Neural progenitor cell (in vitro differentiated cells): ENCODE measurements at regions not wholly inside any gene's neighbourhood (a gene's known extent, or its start where the extent isn't known, plus 50 kb on each side); places are given as distances from the start of the nearest gene placed in this dataset.

ENCODE experiments used
- DNase-seq: peaks from one replicate; pipeline ENCODE4 v3.0.0-alpha.2; 2016; ENCODE audit warnings: low spot score
- H2AFZ ChIP-seq: fragments of 200-600 bp; sonication (generic); replicated peaks from 2 replicates; pipeline ENCODE4 v1.6.1; 2016; ENCODE audit warnings: antibody characterized with exemption
- H3F3A ChIP-seq: fragments of 200-600 bp; sonication (generic); 2 replicates; pipeline ENCODE4 v1.6.1; 2016; ENCODE audit warnings: antibody characterized with exemption, low read depth
- H3K27ac ChIP-seq: fragments of 200-600 bp; sonication (generic); 2 replicates; pipeline ENCODE4 v1.5.1; 2016; ENCODE audit warnings: mild to moderate bottlenecking
- H3K27me3 ChIP-seq: fragments of 200-600 bp; sonication (generic); 2 replicates; pipeline ENCODE4 v1.6.1; 2016; ENCODE audit warnings: mild to moderate bottlenecking, moderate library complexity
- H3K36me3 ChIP-seq: fragments of 200-600 bp; sonication (generic); 2 replicates; pipeline ENCODE4 v1.5.1; 2016
- H3K4me1 ChIP-seq: fragments of 200-600 bp; sonication (generic); 2 replicates; pipeline ENCODE4 v1.6.1; 2016; ENCODE audit warnings: mixed run types
- H3K4me2 ChIP-seq: fragments of 200-600 bp; sonication (generic); 2 replicates; pipeline ENCODE4 v1.6.1; 2016
- H3K4me3 ChIP-seq: fragments of 200-600 bp; sonication (generic); 2 replicates; pipeline ENCODE4 v1.5.1; 2016
- H3K79me2 ChIP-seq: fragments of 200-600 bp; sonication (generic); 2 replicates; pipeline ENCODE4 v1.6.1; 2016; ENCODE audit warnings: low read depth
- H3K9ac ChIP-seq: fragments of 200-600 bp; sonication (generic); 2 replicates; pipeline ENCODE4 v1.6.1; 2016
- H3K9me3 ChIP-seq: fragments of 200-600 bp; sonication (generic); 2 replicates; pipeline ENCODE4 v1.5.1; 2016; ENCODE audit warnings: low read depth
- H4K20me1 ChIP-seq: fragments of 200-600 bp; sonication (generic); 2 replicates; pipeline ENCODE4 v1.6.1; 2016; ENCODE audit warnings: low read depth
- H3K27ac Mint-ChIP-seq: 3 replicates; pipeline ENCODE4 v1.8.0; 2021; ENCODE audit warnings: mixed read lengths
- H3K27me3 Mint-ChIP-seq: 2 replicates; pipeline ENCODE4 v1.8.0; 2022; ENCODE audit warnings: low read depth, mild to moderate bottlenecking, inconsistent platforms, moderate library complexity, mixed read lengths; ENCODE audit not compliant: insufficient read depth
- H3K36me3 Mint-ChIP-seq: 3 replicates; pipeline ENCODE4 v1.8.0; 2021; ENCODE audit warnings: mixed read lengths
- H3K4me1 Mint-ChIP-seq: 3 replicates; pipeline ENCODE4 v1.8.0; 2021; ENCODE audit warnings: mixed read lengths
- H3K4me3 Mint-ChIP-seq: 3 replicates; pipeline ENCODE4 v1.8.0; 2021; ENCODE audit warnings: mild to moderate bottlenecking, moderate library complexity, mixed read lengths
- H3K9me3 Mint-ChIP-seq: 3 replicates; pipeline ENCODE4 v1.8.0; 2020; ENCODE audit warnings: mixed read lengths
- CTCF ChIP-seq: fragments of 200-600 bp; sonication (generic); IDR thresholded peaks from 2 replicates; pipeline ENCODE4 v1.5.1; 2017; ENCODE audit warnings: antibody characterized with exemption, mild to moderate bottlenecking
- EZH2 ChIP-seq: fragments of 200-600 bp; sonication (generic); IDR thresholded peaks from 2 replicates; pipeline ENCODE4 v1.6.1; 2017; ENCODE audit warnings: antibody characterized with exemption, mild to moderate bottlenecking, moderate library complexity
- EZH2phosphoT487 ChIP-seq: fragments of 200-600 bp; sonication (generic); IDR thresholded peaks from 2 replicates; pipeline ENCODE4 v1.6.1; 2017; ENCODE audit warnings: antibody characterized with exemption

- H3K27ac ChIP-seq: no peak overlapping the region
- peaks cover 48% of the 10 kb centered on the region for H3K36me3 Mint-ChIP-seq
- no peaks in the 10 kb centered on the region for H3K27me3 ChIP-seq
- no peaks in the 10 kb centered on the region for H3K27me3 Mint-ChIP-seq
- H3K4me1 Mint-ChIP-seq: peaks cover 16% of the 10 kb centered on the region
- H3K27ac Mint-ChIP-seq: no peak overlapping the region
- no peak overlapping the region for H3K4me2 ChIP-seq
- no peaks in the 10 kb centered on the region for H3K36me3 ChIP-seq
- H3K4me1 ChIP-seq: peaks cover 20% of the 10 kb centered on the region
- DNase-seq: no peak
- peaks cover 9% of the 10 kb centered on the region for H4K20me1 ChIP-seq
- H3K9ac ChIP-seq: no peak overlapping the region
- no peaks in the 10 kb centered on the region for H3K9me3 ChIP-seq
- peaks cover 100% of the 10 kb centered on the region for H3K79me2 ChIP-seq
- H3K4me3 Mint-ChIP-seq: no peak overlapping the region
- no peak overlapping the region for H2AFZ ChIP-seq
- no peak for TF ChIP-seq EZH2
- TF ChIP-seq CTCF: no peak
- no peak for TF ChIP-seq EZH2phosphoT487
- H3K9me3 Mint-ChIP-seq: peaks cover 33% of the 10 kb centered on the region
- no peak overlapping the region for H3K4me3 ChIP-seq
- no peaks in the 10 kb centered on the region for H3F3A ChIP-seq
Observed at GRCh38 chr14:71328954-71329353, 421.7 kb downstream of the PCNX1 start.

- no peak overlapping the region for H3K27ac ChIP-seq
- no peaks in the 10 kb centered on the region for H3K36me3 ChIP-seq
- no peak for DNase-seq
- H2AFZ ChIP-seq: no peak overlapping the region
- Mint-ChIP-seq H3K9me3 (peaks cover 33% of the 10 kb centered on the region), H3K27me3 (no peaks in the 10 kb centered on the region), H3K4me3 (no peak overlapping the region), H3K4me1 (no peaks in the 10 kb centered on the region), H3K27ac (no peak overlapping the region), H3K36me3 (peaks cover 46% of the 10 kb centered on the region)
- no peak overlapping the region for H3K4me3 ChIP-seq
- no peaks in the 10 kb centered on the region for H3K4me1 ChIP-seq
- H3K79me2 ChIP-seq: peaks cover 98% of the 10 kb centered on the region
- no peaks in the 10 kb centered on the region for H3K27me3 ChIP-seq
- H3F3A ChIP-seq: no peaks in the 10 kb centered on the region
- no peaks in the 10 kb centered on the region for H4K20me1 ChIP-seq
- no peak for TF ChIP-seq EZH2
- TF ChIP-seq EZH2phosphoT487: no peak
- no peak for TF ChIP-seq CTCF
- no peak overlapping the region for H3K9ac ChIP-seq
- no peak overlapping the region for H3K4me2 ChIP-seq
- no peaks in the 10 kb centered on the region for H3K9me3 ChIP-seq
Observed at GRCh38 chr14:71331403-71331802, 424.1 kb downstream of the PCNX1 start.

- no peaks in the 10 kb centered on the region for H3K4me1 ChIP-seq
- Mint-ChIP-seq H3K4me1 (no peaks in the 10 kb centered on the region), H3K4me3 (no peak overlapping the region), H3K27me3 (no peaks in the 10 kb centered on the region), H3K27ac (no peak overlapping the region), H3K9me3 (peaks cover 38% of the 10 kb centered on the region), H3K36me3 (peaks cover 52% of the 10 kb centered on the region)
- no peaks in the 10 kb centered on the region for H3K9me3 ChIP-seq
- TF ChIP-seq CTCF (no peak), EZH2phosphoT487 (no peak), EZH2 (no peak)
- peaks cover 98% of the 10 kb centered on the region for H3K79me2 ChIP-seq
- no peaks in the 10 kb centered on the region for H3F3A ChIP-seq
- no peak overlapping the region for H3K9ac ChIP-seq
- H3K4me2 ChIP-seq: no peak overlapping the region
- H3K27me3 ChIP-seq: no peaks in the 10 kb centered on the region
- DNase-seq: no peak
- H4K20me1 ChIP-seq: no peaks in the 10 kb centered on the region
- H3K4me3 ChIP-seq: no peak overlapping the region
- no peaks in the 10 kb centered on the region for H3K36me3 ChIP-seq
- H2AFZ ChIP-seq: no peak overlapping the region
- no peak overlapping the region for H3K27ac ChIP-seq
Observed at GRCh38 chr14:71332476-71332875, 425.2 kb downstream of the PCNX1 start.
